Uterus (tissue), 3 donors: ENCODE measurements at regions not wholly inside any gene's neighbourhood (a gene's known extent, or its start where the extent isn't known, plus 50 kb on each side); places are given as distances from the start of the nearest gene placed in this dataset.

Experiments used
- DNase-seq, 2 donors: peaks; one replicate each; pipeline ENCODE4 v3.0.0-alpha.2; 2019 to 2020
- H3K27ac ChIP-seq, 2 donors: fragments of 200-600 bp; sonication (generic); 1 replicate in 1 of 2; 2 replicates in 1 of 2; pipeline ENCODE4 v1.5.1; 2016 to 2018
- H3K27me3 ChIP-seq, 2 donors: fragments of 200-600 bp; sonication (generic); one replicate each; pipeline ENCODE4 v1.5.1; 2018 to 2019; ENCODE audit warnings: control low read depth in 1 of 2
- H3K36me3 ChIP-seq, 2 donors: fragments of 200-600 bp; sonication (generic); one replicate each; pipeline ENCODE4 v1.5.1; 2019; ENCODE audit warnings: control low read depth in 1 of 2
- H3K4me1 ChIP-seq, 2 donors: fragments of 200-600 bp; sonication (generic); one replicate each; pipeline ENCODE4 v1.5.1; 2018 to 2019; ENCODE audit warnings: control low read depth in 1 of 2
- H3K4me3 ChIP-seq, 2 donors: fragments of 200-600 bp; sonication (generic); 1 replicate in 1 of 2; 2 replicates in 1 of 2; pipeline ENCODE4 v1.5.1; 2018 to 2019; ENCODE audit warnings: mild to moderate bottlenecking in 1 of 2
- H3K9me3 ChIP-seq, 2 donors: fragments of 200-600 bp; sonication (generic); one replicate each; pipeline ENCODE4 v1.5.1; 2019; ENCODE audit warnings: control low read depth in 1 of 2
- POLR2A ChIP-seq, 2 donors: fragments of 450-650 bp; IDR thresholded peaks; one replicate each; pipeline ENCODE4 v1.6.1; 2016; ENCODE audit warnings: antibody characterized with exemption in 2 of 2, mild to moderate bottlenecking in 1 of 2, moderate library complexity in 1 of 2
- intact Hi-C: fragments of 100-400 bp; cut with DNase I; formaldehyde crosslinking; loops from one replicate; pipeline ENCODE4 v1.15.1; 2023; ENCODE audit warnings: low total_unique reads
- TF ChIP-seq, protein P1 (sequence below), 4 experiments: fragments of 200-600 bp in 2 of 4; fragments of 450-650 bp in 2 of 4; sonication (generic) in 2 of 4; IDR thresholded peaks; one replicate each; pipeline ENCODE4 v1.5.1; 2016 to 2019; ENCODE audit warnings: antibody characterized with exemption in 4 of 4, mild to moderate bottlenecking in 2 of 4, moderate library complexity in 1 of 4
- donor health status: DM: yes; HTN: yes; CAD: no.

DNA sequence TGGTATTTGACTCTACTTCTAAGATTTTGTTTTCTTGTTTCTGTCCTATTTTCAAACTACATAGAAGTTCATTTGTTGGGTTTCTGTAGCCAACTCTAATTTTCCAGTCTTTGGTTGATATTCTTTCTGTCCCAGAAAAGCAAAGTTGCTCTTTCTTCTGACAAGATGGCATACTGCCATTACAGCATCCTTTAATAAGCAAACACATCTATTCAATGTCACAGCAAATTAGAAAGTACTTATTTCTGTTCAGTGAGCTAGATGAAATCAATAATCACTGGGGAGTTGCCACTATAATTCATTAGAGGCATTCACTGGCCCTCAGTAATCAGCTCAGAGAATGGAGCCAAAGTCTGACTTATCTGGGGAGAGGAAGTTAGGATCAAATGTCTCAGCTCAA is 1258.0 kb upstream of the IGFBP7 start:
- H3K36me3 ChIP-seq: no peaks in the 10 kb centered on the region
- no peak for DNase-seq
- TF ChIP-seq, protein P1, sequence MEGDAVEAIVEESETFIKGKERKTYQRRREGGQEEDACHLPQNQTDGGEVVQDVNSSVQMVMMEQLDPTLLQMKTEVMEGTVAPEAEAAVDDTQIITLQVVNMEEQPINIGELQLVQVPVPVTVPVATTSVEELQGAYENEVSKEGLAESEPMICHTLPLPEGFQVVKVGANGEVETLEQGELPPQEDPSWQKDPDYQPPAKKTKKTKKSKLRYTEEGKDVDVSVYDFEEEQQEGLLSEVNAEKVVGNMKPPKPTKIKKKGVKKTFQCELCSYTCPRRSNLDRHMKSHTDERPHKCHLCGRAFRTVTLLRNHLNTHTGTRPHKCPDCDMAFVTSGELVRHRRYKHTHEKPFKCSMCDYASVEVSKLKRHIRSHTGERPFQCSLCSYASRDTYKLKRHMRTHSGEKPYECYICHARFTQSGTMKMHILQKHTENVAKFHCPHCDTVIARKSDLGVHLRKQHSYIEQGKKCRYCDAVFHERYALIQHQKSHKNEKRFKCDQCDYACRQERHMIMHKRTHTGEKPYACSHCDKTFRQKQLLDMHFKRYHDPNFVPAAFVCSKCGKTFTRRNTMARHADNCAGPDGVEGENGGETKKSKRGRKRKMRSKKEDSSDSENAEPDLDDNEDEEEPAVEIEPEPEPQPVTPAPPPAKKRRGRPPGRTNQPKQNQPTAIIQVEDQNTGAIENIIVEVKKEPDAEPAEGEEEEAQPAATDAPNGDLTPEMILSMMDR (IDR thresholded peaks at IDR 0.05): no peak
- TF ChIP-seq POLR2A (IDR thresholded peaks at IDR 0.05): no peak
- no peak overlapping the region for H3K4me3 ChIP-seq
- no peaks in the 10 kb centered on the region for H3K4me1 ChIP-seq
- no peak overlapping the region for H3K27ac ChIP-seq
- H3K27me3 ChIP-seq: no peaks in the 10 kb centered on the region
- H3K9me3 ChIP-seq: no peaks in the 10 kb centered on the region
- intact Hi-C loops: no loop called here

DNA sequence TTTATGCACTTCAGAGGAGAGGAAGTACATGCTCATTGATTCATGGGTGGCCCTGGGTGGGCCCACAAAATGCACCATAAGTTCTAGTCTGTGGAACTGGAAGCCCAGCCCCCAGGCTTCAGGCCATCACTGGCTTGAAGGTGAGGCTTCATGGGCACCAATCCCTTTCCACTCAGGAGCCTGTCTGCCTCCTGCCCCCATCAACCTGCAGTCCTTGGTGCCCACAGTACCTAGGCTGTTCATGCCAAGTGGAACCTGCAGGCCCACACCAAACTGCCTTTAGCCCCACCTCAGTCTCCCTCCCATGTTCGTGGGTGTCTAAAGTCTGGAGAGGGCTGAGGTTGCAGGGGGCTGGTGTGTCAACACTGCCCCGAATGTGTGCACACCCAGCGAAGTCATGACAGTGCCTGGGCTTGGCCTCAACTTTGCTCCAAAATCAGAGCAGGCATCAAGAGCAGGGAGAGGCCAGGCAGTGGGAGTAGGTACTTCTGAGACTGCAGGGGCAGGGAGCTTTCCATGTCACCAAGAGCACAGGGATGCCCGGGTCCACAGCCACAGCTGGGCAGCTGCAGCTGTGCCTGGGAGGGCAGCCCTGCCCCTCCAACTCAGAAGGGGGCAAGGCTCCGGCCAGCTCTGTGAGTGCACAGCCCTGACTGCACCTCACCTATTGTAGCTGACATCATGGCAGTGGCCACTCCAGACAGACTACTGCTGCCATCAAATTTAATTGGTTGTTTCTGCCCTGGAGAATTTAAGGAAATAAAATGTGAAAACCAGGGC is 1250.4 kb upstream of the IGFBP7 start:
- TF ChIP-seq POLR2A (IDR thresholded peaks at IDR 0.05): no peak
- TF ChIP-seq, protein P1 (IDR thresholded peaks at IDR 0.05): no peak
- H3K27me3 ChIP-seq: no peaks in the 10 kb centered on the region
- no peak overlapping the region for H3K27ac ChIP-seq
- no peaks in the 10 kb centered on the region for H3K36me3 ChIP-seq
- H3K4me1 ChIP-seq: no peaks in the 10 kb centered on the region
- intact Hi-C loops: no loop called here
- H3K4me3 ChIP-seq: no peak overlapping the region
- DNase-seq: no peak
- H3K9me3 ChIP-seq: no peaks in the 10 kb centered on the region

DNA sequence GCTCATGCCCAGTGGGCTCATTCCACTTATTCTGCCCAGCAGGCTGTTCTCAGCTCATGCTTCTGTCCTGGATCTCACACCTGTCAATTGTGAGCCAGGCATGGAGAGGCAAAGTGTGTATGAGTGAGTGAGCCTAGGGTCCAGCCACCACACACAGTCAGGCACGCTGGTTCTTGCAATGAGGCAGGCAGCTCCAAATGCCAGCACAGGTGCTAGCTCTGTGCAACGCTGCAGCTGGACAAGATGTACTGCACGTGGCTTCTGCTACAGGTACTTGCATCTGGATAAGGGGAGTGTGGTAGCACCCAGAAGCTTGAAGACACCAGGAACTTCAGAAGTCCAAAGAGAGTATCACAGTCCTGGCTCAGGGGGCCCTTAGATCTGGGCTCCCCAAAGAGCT is 1249.4 kb upstream of the IGFBP7 start:
- Histone ChIP-seq H3K9me3 (no peaks in the 10 kb centered on the region), H3K4me1 (no peaks in the 10 kb centered on the region), H3K27me3 (no peaks in the 10 kb centered on the region), H3K36me3 (no peaks in the 10 kb centered on the region), H3K27ac (no peak overlapping the region), H3K4me3 (no peak overlapping the region)
- DNase-seq: no peak
- intact Hi-C loops: no loop called here
- TF ChIP-seq, protein P1 (IDR thresholded peaks at IDR 0.05): no peak
- TF ChIP-seq POLR2A (IDR thresholded peaks at IDR 0.05): no peak

DNA sequence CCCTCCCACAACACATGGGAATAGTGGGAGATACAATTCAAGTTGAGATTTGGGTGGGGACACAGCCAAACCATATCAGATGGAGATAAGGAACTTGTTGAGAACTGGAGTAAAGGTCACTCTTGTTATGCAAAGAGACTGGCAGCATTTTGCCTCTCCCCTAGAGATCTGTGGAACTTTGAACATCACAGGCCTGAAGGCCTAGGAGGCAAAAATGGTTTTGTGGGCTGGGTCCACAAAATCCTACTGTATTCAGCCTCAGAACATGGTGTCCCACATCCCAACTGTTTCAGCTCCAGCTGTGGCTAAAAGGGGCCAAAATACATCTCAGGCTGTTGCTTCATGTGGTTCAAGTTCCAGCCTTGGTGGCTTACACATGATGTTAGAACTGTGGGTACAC is 1247.8 kb upstream of the IGFBP7 start:
- Histone ChIP-seq H3K27me3 (no peaks in the 10 kb centered on the region), H3K36me3 (no peaks in the 10 kb centered on the region), H3K27ac (no peak overlapping the region), H3K4me3 (no peak overlapping the region), H3K9me3 (no peaks in the 10 kb centered on the region), H3K4me1 (no peaks in the 10 kb centered on the region)
- DNase-seq: no peak
- intact Hi-C loops: no loop called here
- TF ChIP-seq, protein P1 (IDR thresholded peaks at IDR 0.05): no peak
- TF ChIP-seq POLR2A (IDR thresholded peaks at IDR 0.05): no peak

DNA sequence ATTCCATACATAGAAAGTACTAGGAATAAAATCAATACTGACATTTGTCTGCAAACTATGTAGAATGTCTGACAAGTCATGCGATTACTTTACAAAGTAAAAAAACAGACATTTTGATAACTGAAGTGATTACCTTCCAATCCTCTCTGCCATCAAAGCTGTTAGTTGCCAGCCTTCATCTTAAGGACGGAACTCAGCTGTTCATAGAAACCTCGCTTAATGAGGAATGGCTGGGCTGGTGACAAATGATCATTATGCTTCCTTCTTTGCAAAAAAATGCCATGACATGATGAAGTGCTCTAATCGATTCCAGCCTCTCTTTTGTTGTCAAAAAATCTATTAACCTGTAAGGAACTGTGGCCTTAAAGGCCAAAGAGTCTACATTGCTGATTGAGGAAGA is 1214.9 kb upstream of the IGFBP7 start:
- no peaks in the 10 kb centered on the region for H3K36me3 ChIP-seq
- no peaks in the 10 kb centered on the region for H3K4me1 ChIP-seq
- TF ChIP-seq, protein P1 (IDR thresholded peaks at IDR 0.05): no peak
- no peak for TF ChIP-seq POLR2A (IDR thresholded peaks at IDR 0.05)
- DNase-seq: no peak
- H3K27me3 ChIP-seq: no peaks in the 10 kb centered on the region
- no peaks in the 10 kb centered on the region for H3K9me3 ChIP-seq
- H3K27ac ChIP-seq: no peak overlapping the region
- intact Hi-C loops: no loop called here
- H3K4me3 ChIP-seq: no peak overlapping the region
